Upper lobe of right lung (tissue), 1 donor: ENCODE measurements at regions not wholly inside any gene's neighbourhood (a gene's known extent, or its start where the extent isn't known, plus 50 kb on each side); places are given as distances from the start of the nearest gene placed in this dataset.
"Not testable (repeated sequence)": the region's sequence is repeated elsewhere in the genome, so short reads cannot be mapped to it uniquely, and the experiment has no call there.

ENCODE experiments used
- ATAC-seq: fragments of 200-7000 bp; cut with Tn5 transposase; one replicate; pipeline ENCODE4 v1.9.1; 2020; ENCODE audit warnings: mild to moderate bottlenecking, moderate library complexity
- DNase-seq: peaks from one replicate; pipeline ENCODE4 v3.0.0-alpha.2; 2020
- H3K27ac ChIP-seq: fragments of 200-600 bp; one replicate; pipeline ENCODE4 v1.8.0; 2022
- H3K27me3 ChIP-seq: fragments of 200-600 bp; one replicate; pipeline ENCODE4 v1.8.0; 2022; ENCODE audit warnings: mild to moderate bottlenecking
- H3K36me3 ChIP-seq: fragments of 200-600 bp; one replicate; pipeline ENCODE4 v1.8.0; 2022
- H3K4me1 ChIP-seq: fragments of 200-600 bp; one replicate; pipeline ENCODE4 v1.8.0; 2022
- H3K4me3 ChIP-seq: fragments of 200-600 bp; one replicate; pipeline ENCODE4 v1.8.0; 2022; ENCODE audit warnings: mild to moderate bottlenecking
- H3K9me3 ChIP-seq: fragments of 200-600 bp; one replicate; pipeline ENCODE4 v1.8.0; 2022
- CTCF ChIP-seq: fragments of 200-600 bp; IDR thresholded peaks from one replicate; pipeline ENCODE4 v1.8.0; 2022; ENCODE audit warnings: antibody characterized with exemption
- intact Hi-C: fragments of 100-400 bp; cut with DNase I; formaldehyde crosslinking; loops from one replicate; pipeline ENCODE4 v1.11.0; 2022
- donor health status: DM: no; HTN: yes; CAD: no; lungs with severe emphysema.

GRCh38 chr2:131425231-131425941, 50.5 kb upstream of the TUBA3D start:
- no peaks in the 10 kb centered on the region for H3K4me1 ChIP-seq
- no peak overlapping the region for H3K27ac ChIP-seq
- DNase-seq: no peak
- no peak for TF ChIP-seq CTCF
- no peak overlapping the region for H3K4me3 ChIP-seq
- intact Hi-C loops: no loop called here
- ATAC-seq: no peak
- H3K9me3 ChIP-seq: no peaks in the 10 kb centered on the region
- peaks cover 65% of the 10 kb centered on the region for H3K27me3 ChIP-seq
- H3K36me3 ChIP-seq: no peaks in the 10 kb centered on the region

- DNase-seq, H3K36me3 ChIP-seq, ATAC-seq, H3K9me3 ChIP-seq, H3K4me1 ChIP-seq, H3K27ac ChIP-seq, H3K4me3 ChIP-seq, intact Hi-C loops: not testable (repeated sequence)
- H3K27me3 ChIP-seq: peaks cover 57% of the 10 kb centered on the region
Measured at GRCh38 chr2:131424605-131425114, 51.3 kb upstream of the TUBA3D start.

- DNase-seq, H3K27ac ChIP-seq, H3K36me3 ChIP-seq, ATAC-seq, H3K4me1 ChIP-seq, intact Hi-C loops, H3K9me3 ChIP-seq, H3K4me3 ChIP-seq: not testable (repeated sequence)
- H3K27me3 ChIP-seq: peaks cover 33% of the 10 kb centered on the region
Measured at GRCh38 chr2:131420751-131421150, 55.2 kb upstream of the TUBA3D start.

- no peaks in the 10 kb centered on the region for H3K4me1 ChIP-seq
- no peak overlapping the region for H3K27ac ChIP-seq
- no peak overlapping the region for H3K4me3 ChIP-seq
- DNase-seq: no peak
- intact Hi-C loops: no loop called here
- no peak for TF ChIP-seq CTCF
- peaks cover 25% of the 10 kb centered on the region for H3K27me3 ChIP-seq
- no peaks in the 10 kb centered on the region for H3K9me3 ChIP-seq
- no peaks in the 10 kb centered on the region for H3K36me3 ChIP-seq
- ATAC-seq: no peak
Measured at GRCh38 chr2:131419441-131419840, 55.5 kb upstream of the RAB6D start.

- H3K36me3 ChIP-seq: no peaks in the 10 kb centered on the region
- no peak overlapping the region for H3K27ac ChIP-seq
- no peaks in the 10 kb centered on the region for H3K9me3 ChIP-seq
- no peaks in the 10 kb centered on the region for H3K4me1 ChIP-seq
- intact Hi-C loops: no loop called here
- H3K27me3 ChIP-seq: peaks cover 17% of the 10 kb centered on the region
- no peak for DNase-seq
- H3K4me3 ChIP-seq: no peak overlapping the region
- no peak for TF ChIP-seq CTCF
- ATAC-seq: no peak
Measured at GRCh38 chr2:131418625-131419024, 54.7 kb upstream of the RAB6D start.

- ATAC-seq (no peak), DNase-seq (no peak)
- TF ChIP-seq CTCF: no peak
- Histone ChIP-seq H3K9me3 (no peaks in the 10 kb centered on the region), H3K4me1 (no peaks in the 10 kb centered on the region), H3K4me3 (no peak overlapping the region), H3K27ac (no peak overlapping the region), H3K27me3 (peaks cover 16% of the 10 kb centered on the region), H3K36me3 (no peaks in the 10 kb centered on the region)
- intact Hi-C loops: no loop called here
Measured at GRCh38 chr2:131417886-131418285, 53.9 kb upstream of the RAB6D start.

GRCh38 chr2:131413785-131414184, 49.8 kb upstream of the RAB6D start:
- DNase-seq (no peak), ATAC-seq (no peak)
- H3K27me3 ChIP-seq: peaks cover 14% of the 10 kb centered on the region
- intact Hi-C loops: no loop called here
- H3K9me3 ChIP-seq: no peaks in the 10 kb centered on the region
- H3K4me3 ChIP-seq: no peak overlapping the region
- no peak for TF ChIP-seq CTCF
- no peak overlapping the region for H3K27ac ChIP-seq
- no peaks in the 10 kb centered on the region for H3K36me3 ChIP-seq
- H3K4me1 ChIP-seq: no peaks in the 10 kb centered on the region
